ENCODE measurements at regions not wholly inside any gene's neighbourhood (a gene's known extent, or its start where the extent isn't known, plus 50 kb on each side); places are given as distances from the start of the nearest gene placed in this dataset.

GRCh38 chr1:29547300-29547699 lies 311.0 kb downstream of the PTPRU start:
- TF ChIP-seq CTCF (conservative IDR thresholded peaks at IDR 0.05; ENCODE audit: low read depth, low read length) = no peak
- H3K4me3 ChIP-seq (ENCODE audit: low read depth, low read length) = no peak overlapping the region
- no peak for DNase-seq (ENCODE audit: low read depth)

- H3K4me3 ChIP-seq (ENCODE audit: low read depth, low read length) = no peak overlapping the region
- no peak for DNase-seq (ENCODE audit: low read depth)
- TF ChIP-seq CTCF (conservative IDR thresholded peaks at IDR 0.05; ENCODE audit: low read depth, low read length) = no peak
Observed at GRCh38 chr1:29546496-29546895, 310.2 kb downstream of the PTPRU start.

- no peak overlapping the region for H3K4me3 ChIP-seq (ENCODE audit: low read depth, low read length)
- TF ChIP-seq CTCF (conservative IDR thresholded peaks at IDR 0.05; ENCODE audit: low read depth, low read length) = no peak
- no peak for DNase-seq (ENCODE audit: low read depth)
Observed at GRCh38 chr1:29544406-29544805, 308.1 kb downstream of the PTPRU start.

- no peak for DNase-seq (ENCODE audit: low read depth)
- no peak for TF ChIP-seq CTCF (conservative IDR thresholded peaks at IDR 0.05; ENCODE audit: low read depth, low read length)
- no peak overlapping the region for H3K4me3 ChIP-seq (ENCODE audit: low read depth, low read length)
Observed at GRCh38 chr1:29543586-29543985, 307.3 kb downstream of the PTPRU start.

- H3K4me3 ChIP-seq (ENCODE audit: low read depth, low read length) = no peak overlapping the region
- DNase-seq (ENCODE audit: low read depth) = no peak
- TF ChIP-seq CTCF (conservative IDR thresholded peaks at IDR 0.05; ENCODE audit: low read depth, low read length) = no peak
Observed at GRCh38 chr1:29542548-29542947, 306.2 kb downstream of the PTPRU start.

GRCh38 chr1:29541631-29542030 lies 305.3 kb downstream of the PTPRU start:
- H3K4me3 ChIP-seq (ENCODE audit: low read depth, low read length) = no peak overlapping the region
- TF ChIP-seq CTCF (conservative IDR thresholded peaks at IDR 0.05; ENCODE audit: low read depth, low read length) = no peak
- no peak for DNase-seq (ENCODE audit: low read depth)

GRCh38 chr1:29540801-29541357 lies 304.6 kb downstream of the PTPRU start:
- TF ChIP-seq CTCF (conservative IDR thresholded peaks at IDR 0.05; ENCODE audit: low read depth, low read length) = no peak
- no peak overlapping the region for H3K4me3 ChIP-seq (ENCODE audit: low read depth, low read length)
- no peak for DNase-seq (ENCODE audit: low read depth)

All from epithelial cell of proximal tubule (primary cell).